D721Med (cell line): ENCODE measurements at regions not wholly inside any gene's neighbourhood (a gene's known extent, or its start where the extent isn't known, plus 50 kb on each side); places are given as distances from the start of the nearest gene placed in this dataset.
"Not testable (repeated sequence)": the region's sequence is repeated elsewhere in the genome, so short reads cannot be mapped to it uniquely, and the experiment has no call there.

Experiments
- DNase-seq: peaks from one replicate; pipeline ENCODE4 v3.0.0; 2011; ENCODE audit warnings: low spot score; ENCODE audit not compliant: insufficient read length
- FAIRE-seq: peaks from 2 replicates; lab custom pipeline; 2011; peaks lifted over from hg19 to GRCh38; lab: Jason Lieb, UNC
- TF ChIP-seq, protein P1 (sequence below): IDR thresholded peaks from 2 replicates; pipeline ENCODE4 v1.5.1; 2012; ENCODE audit warnings: mild to moderate bottlenecking, control low read depth; ENCODE audit not compliant: insufficient read depth; ENCODE audit errors: missing control alignments

DNA sequence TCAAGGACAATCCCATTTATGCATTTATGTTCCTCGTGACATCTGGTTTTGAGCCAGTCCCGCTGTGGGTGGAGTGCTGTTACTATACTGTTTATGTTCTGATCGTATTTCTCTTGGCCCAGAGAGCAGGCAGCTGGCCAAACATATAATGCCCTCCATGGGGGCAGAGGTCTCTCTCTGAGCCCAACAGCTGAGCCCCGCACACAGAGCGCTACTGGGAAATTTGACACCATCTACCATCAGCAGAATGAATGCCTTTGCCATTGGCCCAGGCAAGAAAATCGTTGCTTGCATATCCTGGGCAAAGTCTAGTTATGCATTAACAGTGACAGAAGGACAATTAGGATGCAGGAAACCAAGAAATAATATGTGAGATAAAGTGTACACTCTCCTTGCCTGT lies 126.8 kb upstream of the CACNA1A start:
- TF ChIP-seq, protein P1, sequence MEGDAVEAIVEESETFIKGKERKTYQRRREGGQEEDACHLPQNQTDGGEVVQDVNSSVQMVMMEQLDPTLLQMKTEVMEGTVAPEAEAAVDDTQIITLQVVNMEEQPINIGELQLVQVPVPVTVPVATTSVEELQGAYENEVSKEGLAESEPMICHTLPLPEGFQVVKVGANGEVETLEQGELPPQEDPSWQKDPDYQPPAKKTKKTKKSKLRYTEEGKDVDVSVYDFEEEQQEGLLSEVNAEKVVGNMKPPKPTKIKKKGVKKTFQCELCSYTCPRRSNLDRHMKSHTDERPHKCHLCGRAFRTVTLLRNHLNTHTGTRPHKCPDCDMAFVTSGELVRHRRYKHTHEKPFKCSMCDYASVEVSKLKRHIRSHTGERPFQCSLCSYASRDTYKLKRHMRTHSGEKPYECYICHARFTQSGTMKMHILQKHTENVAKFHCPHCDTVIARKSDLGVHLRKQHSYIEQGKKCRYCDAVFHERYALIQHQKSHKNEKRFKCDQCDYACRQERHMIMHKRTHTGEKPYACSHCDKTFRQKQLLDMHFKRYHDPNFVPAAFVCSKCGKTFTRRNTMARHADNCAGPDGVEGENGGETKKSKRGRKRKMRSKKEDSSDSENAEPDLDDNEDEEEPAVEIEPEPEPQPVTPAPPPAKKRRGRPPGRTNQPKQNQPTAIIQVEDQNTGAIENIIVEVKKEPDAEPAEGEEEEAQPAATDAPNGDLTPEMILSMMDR: no peak
- DNase-seq (no peak), FAIRE-seq (no peak)

DNA sequence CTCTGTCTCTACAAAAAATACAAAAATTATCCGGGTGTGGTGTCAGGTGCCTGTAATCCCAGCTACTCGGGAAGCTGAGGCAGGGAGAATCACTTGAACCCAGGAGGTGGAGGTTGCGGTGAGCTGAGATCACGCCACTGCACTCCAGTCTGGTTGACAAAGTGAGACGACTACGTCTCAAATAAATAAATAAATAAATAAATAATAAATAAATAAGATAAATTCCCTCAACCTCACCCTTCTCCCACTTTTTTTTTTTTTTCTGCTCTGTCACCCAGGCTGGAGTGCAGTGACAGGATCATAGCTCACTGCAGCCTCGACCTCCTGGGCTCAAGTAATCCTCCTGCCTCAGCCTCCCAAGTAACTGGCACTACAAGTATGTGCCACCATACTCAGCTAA lies 125.9 kb upstream of the CACNA1A start:
- FAIRE-seq, DNase-seq: not testable (repeated sequence)

DNA sequence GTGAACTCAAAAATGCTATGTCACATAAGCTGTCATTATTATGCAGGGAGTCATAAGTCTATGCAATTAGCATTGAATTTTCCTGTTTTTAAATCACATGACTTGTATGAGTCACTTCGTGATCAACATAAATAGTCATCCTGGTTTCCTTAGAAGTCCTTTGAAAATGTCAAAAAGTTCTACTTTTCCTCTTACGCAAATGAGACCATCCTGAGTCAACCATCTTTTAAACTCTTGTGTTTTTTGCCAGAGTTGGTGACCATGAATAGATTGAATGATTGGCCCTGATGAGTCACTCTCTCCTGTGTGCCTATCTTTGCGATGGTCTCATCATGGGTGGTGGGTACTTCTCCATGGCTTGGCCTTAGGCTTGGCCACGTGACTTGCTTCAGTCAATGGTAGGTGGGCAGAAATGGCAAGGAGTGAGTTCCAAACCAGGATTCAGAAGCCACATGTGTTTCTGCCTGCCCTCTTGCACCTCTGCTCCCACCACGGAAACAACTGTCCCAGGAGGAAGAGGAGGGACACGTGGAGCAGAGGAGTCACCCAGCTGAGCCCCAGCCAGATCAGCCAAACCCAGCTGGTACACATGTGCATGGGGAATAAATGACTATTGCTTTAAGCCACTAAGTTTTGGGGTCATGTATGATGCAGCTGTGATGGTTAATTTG lies 123.5 kb upstream of the CACNA1A start:
- DNase-seq (no peak), FAIRE-seq (no peak)
- TF ChIP-seq, protein P1: no peak

DNA sequence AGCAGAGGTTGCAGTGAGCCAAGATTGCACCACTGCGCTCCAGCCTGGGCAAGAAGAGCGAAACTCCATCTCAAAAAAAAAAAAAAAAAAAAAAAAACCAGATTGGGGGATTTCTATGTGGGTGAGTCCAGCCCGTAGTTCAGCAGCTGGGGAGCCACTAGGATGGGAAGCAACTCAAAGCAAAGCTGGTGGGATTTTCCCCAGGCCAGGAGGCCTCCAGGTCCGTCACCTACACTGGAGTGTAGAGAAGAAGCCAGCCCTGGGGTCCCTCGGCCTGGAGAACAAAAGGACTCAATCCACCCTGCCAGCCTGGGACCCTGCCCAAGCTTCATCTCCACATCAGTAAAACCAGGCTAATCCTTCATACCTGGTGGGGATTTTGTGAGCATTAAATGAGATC lies 121.3 kb upstream of the CACNA1A start:
- TF ChIP-seq, protein P1: no peak
- FAIRE-seq (no peak), DNase-seq (no peak)

DNA sequence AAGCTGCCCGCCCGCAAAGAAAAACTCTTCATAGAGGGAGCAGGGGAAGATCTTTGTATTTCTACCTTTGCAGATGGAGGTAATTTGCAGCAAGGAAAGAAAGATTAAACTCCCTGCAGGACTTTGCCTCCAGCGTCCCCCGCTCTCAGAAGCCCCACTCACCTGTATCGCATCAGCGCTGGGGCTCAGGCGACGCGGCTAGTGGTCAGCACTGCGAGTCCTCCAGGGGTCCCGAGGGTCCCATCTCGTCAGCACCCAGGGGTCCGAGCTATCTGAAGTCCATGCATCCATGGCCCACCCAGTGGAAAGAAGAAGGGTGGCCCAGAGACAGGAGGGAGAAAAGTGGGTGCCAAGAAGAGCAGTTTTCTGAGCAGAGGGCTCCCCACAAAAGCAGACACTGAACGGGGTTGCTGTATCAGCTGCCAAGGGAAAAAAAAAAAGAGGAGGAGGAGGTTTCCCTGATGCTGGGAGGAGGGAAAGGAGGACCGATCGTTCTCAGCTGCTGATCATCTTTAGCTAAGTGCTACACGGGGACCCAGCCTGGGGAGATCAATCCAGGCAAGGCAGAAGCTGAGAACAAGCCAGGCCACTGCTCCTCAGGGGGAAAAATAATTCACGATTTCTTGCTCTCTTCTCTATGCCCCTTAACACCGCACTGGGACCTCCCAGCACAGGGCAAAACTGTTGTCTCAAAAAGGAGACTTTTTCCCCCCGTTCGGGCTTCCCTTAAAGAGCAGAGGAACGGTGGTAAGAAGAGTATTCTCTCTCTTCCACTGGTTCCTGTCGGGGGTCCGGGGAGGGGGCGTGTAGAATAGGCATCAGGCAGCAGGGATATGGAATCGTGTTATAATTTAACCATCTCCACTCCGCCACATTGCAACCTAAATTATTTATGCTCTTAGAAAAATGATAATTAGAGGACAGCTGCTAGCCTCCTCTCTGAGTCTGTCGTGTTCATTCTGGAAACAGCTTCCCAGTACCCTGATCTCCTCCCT lies 117.7 kb upstream of the CACNA1A start:
- DNase-seq (no peak), FAIRE-seq (no peak)
- TF ChIP-seq, protein P1: no peak

DNA sequence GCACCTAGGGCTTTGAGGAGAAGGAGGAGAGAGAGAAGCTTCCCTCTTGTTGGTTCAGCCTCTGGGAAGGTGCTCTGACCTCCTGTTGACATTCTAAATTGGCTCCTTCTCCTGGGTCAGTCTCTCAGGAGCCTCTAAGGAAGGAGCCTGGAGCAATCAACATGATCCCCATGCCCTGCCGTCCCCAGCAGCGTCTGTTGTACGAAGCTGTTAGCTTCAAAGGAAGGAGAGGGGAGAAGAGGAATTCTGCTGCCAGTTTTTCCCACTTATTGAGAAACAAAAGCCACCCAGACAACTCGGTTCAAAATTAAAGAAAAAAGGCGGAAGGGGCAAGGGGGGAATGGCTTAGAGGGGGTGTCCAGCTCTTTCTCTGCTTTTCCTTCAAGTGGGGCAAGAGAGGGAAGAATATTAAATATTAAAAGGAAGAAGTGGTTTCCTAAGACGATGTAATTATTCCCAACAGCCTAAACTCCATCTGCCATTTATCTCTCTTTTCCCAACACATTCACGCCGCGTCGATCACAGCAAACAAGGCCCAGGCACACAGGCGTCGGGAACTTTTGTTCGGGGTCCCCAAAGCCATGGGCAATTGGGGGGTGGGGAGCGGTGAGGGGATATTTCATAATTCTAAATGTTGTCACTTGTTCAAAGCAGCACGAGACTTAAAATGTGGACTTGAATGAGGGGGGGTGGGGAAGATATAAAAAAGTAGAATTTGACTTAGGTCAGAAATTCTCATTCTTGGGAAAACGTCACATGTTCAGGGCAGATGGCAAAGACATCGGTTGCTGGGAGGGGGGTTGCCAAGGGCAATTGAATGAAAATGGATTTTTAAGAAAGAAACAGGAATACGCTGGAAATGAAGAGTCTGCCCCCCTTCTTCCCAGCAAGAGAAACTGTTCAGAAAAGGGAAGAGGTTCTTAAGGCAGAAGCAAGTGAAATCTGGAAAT lies 116.8 kb upstream of the CACNA1A start:
- FAIRE-seq (no peak), DNase-seq (no peak)

More for the DNA sequence above, 116.8 kb upstream of the CACNA1A start:
- TF ChIP-seq, protein P1: no peak
